ENCODE measurements at regions not wholly inside any gene's neighbourhood (a gene's known extent, or its start where the extent isn't known, plus 50 kb on each side); places are given as distances from the start of the nearest gene placed in this dataset.

GRCh38 chr6:9420316-9421015 is 985.1 kb upstream of the SLC35B3 start:
- Histone ChIP-seq H3K4me3 (ENCODE audit: low read length) (no peak overlapping the region), H3K36me3 (ENCODE audit: control insufficient read depth, insufficient read depth, low read length) (no peaks in the 10 kb centered on the region), H3K27ac (ENCODE audit: low read length) (no peak overlapping the region), H3K27me3 (ENCODE audit: control insufficient read depth, insufficient read depth, low read length) (no peaks in the 10 kb centered on the region), H3K9me3 (ENCODE audit: control insufficient read depth, insufficient read depth, low read length) (no peaks in the 10 kb centered on the region), H3K4me1 (ENCODE audit: control insufficient read depth, insufficient read depth, low read length) (no peaks in the 10 kb centered on the region)
- H3K27me3 Mint-ChIP-seq (ENCODE audit: low read depth in 2 of 2) = no peaks in the 10 kb centered on the region
- intact Hi-C loops (cut with micrococcal nuclease) = no loop called here
- H3K9me3 Mint-ChIP-seq = peaks cover 3 to 10% of the 10 kb centered on the region in 2 donors
- no peaks in the 10 kb centered on the region for H3K4me1 Mint-ChIP-seq
- DNase-seq (no peak), ATAC-seq (no peak)
- H3K27ac Mint-ChIP-seq = no peak overlapping the region
- no peaks in the 10 kb centered on the region for H3K36me3 Mint-ChIP-seq
- WGBS (ENCODE audit: insufficient coverage) = 58% methylated on average over 3 of the region's 6 CpGs
- H3K4me3 Mint-ChIP-seq = no peak overlapping the region
- TF ChIP-seq CTCF (IDR thresholded peaks at IDR 0.05) = no peak

GRCh38 chr6:9417400-9417799 is 982.1 kb upstream of the SLC35B3 start:
- Mint-ChIP-seq H3K4me1 (no peaks in the 10 kb centered on the region), H3K36me3 (no peaks in the 10 kb centered on the region), H3K27me3 (ENCODE audit: low read depth in 2 of 2) (no peaks in the 10 kb centered on the region), H3K9me3 (peaks cover 3 to 8% of the 10 kb centered on the region in 2 donors), H3K4me3 (no peak overlapping the region), H3K27ac (no peak overlapping the region)
- no peak overlapping the region for H3K27ac ChIP-seq (ENCODE audit: low read length)
- intact Hi-C loops (cut with micrococcal nuclease) = no loop called here
- H3K4me1 ChIP-seq (ENCODE audit: control insufficient read depth, insufficient read depth, low read length) = no peaks in the 10 kb centered on the region
- WGBS (ENCODE audit: insufficient coverage) = 64% methylated on average over 2 of the region's 2 CpGs
- no peaks in the 10 kb centered on the region for H3K9me3 ChIP-seq (ENCODE audit: control insufficient read depth, insufficient read depth, low read length)
- no peak for TF ChIP-seq CTCF (IDR thresholded peaks at IDR 0.05)
- H3K36me3 ChIP-seq (ENCODE audit: control insufficient read depth, insufficient read depth, low read length) = no peaks in the 10 kb centered on the region
- no peak for ATAC-seq
- DNase-seq = no peak
- H3K27me3 ChIP-seq (ENCODE audit: control insufficient read depth, insufficient read depth, low read length) = no peaks in the 10 kb centered on the region
- H3K4me3 ChIP-seq (ENCODE audit: low read length) = no peak overlapping the region

DNA sequence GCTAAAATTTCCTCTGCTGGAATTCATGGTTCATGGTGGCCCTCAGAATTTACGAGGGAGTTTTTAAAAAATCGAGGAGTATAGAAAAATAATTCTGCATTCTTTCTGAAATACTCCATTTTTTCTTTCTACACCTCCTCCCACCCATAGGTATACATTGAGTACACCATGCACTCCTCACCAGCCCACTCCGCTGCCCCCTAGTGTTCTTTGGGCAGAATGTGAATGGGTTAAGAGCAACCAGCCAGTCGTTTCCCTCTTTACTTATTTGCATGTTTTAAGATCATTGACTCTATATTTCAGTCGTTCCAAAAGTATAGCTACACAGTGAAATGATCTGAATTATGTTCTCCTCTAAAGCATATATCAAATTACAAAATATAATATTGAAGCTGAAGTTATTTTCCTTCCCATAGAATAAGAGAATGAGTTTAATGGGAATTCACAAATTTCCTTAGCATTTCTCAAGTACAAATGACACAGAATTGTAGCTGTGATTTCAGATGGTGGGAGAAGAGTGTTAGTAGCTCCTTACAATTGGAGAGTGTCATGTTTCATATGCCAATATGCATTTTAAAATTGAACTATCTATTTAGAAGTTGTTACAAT is 977.7 kb upstream of the SLC35B3 start:
- no peak overlapping the region for H3K4me3 Mint-ChIP-seq
- 7% methylated on average over 2 of the region's 5 CpGs for WGBS (ENCODE audit: insufficient coverage)
- intact Hi-C loops (cut with micrococcal nuclease) = no loop called here

More for the DNA sequence above, 977.7 kb upstream of the SLC35B3 start:
- Histone ChIP-seq H3K4me3 (ENCODE audit: low read length) (no peak overlapping the region), H3K4me1 (ENCODE audit: control insufficient read depth, insufficient read depth, low read length) (no peaks in the 10 kb centered on the region), H3K27me3 (ENCODE audit: control insufficient read depth, insufficient read depth, low read length) (no peaks in the 10 kb centered on the region), H3K9me3 (ENCODE audit: control insufficient read depth, insufficient read depth, low read length) (no peaks in the 10 kb centered on the region), H3K27ac (ENCODE audit: low read length) (no peak overlapping the region), H3K36me3 (ENCODE audit: control insufficient read depth, insufficient read depth, low read length) (no peaks in the 10 kb centered on the region)
- Mint-ChIP-seq H3K27me3 (ENCODE audit: low read depth in 2 of 2) (no peaks in the 10 kb centered on the region), H3K9me3 (no peaks in the 10 kb centered on the region), H3K36me3 (no peaks in the 10 kb centered on the region), H3K4me1 (no peaks in the 10 kb centered on the region), H3K27ac (no peak overlapping the region)
- DNase-seq (peak in 1 of 2 donors; percentile 6), ATAC-seq (no peak)
- TF ChIP-seq CTCF (IDR thresholded peaks at IDR 0.05) = no peak

Measured in natural killer cell (primary cell).